ENCODE measurements at regions not wholly inside any gene's neighbourhood (a gene's known extent, or its start where the extent isn't known, plus 50 kb on each side); places are given as distances from the start of the nearest gene placed in this dataset.
"Not testable (repeated sequence)": the region's sequence is repeated elsewhere in the genome, so short reads cannot be mapped to it uniquely, and the experiment has no call there.

DNA sequence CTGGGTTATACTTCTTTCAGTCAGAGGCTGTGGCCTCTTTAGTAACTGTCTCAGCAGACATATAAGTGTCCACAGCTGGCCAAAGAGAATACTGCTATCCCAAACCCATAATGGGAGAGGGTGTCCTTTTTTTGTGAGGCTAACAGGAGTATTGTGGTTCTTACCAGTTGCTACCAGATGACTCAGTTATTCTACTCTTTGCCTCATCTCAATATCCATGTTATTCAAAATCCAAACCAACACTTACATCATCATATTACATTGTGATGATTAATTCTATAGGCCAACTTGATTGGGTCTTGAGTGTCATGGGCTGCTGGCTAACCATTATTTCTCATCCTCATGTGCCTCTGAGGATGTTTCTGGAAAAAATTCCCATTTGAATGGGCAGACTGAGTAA is 120.9 kb downstream of the TMEM168 start:
- no peak for DNase-seq (ENCODE audit: low read depth)

DNA sequence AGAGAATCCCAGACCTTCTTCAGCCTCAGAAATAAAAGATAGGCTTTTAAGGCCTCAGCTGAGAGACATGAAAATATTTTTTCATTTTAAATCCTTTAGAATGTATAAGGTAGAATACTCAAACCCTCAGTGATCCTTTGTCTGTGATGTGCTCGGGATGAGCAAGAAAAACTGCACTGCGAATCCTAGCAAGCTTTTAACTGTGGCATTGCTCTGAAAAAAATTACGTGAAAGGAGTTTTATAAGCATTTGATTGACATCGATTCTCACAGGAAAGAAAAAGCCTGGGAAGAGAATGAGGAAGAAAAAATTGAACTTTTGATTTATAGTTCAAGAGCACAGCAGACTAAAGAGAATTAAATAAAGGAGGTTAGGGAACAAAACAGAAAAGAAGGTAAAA is 120.0 kb downstream of the TMEM168 start:
- DNase-seq (ENCODE audit: low read depth), result no peak

DNA sequence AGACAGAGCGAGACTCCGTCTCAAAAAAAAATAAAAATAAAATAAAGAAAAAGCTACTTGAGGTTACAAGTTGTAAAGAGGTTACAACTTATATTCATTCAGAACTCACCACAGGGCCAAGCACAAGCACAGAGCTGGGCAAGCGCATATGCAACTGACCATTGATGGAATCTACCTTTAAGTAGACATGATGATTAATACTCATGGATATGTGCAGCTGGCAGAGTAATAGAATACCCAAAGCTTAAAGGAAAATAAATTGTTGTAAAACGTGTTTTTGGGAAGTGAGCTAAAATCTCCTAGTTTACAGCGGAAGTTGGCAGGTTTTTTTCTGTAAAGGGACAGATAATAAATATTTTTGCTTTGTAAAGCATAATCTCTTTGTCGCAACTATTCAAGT is 111.6 kb downstream of the TMEM168 start:
- DNase-seq (ENCODE audit: low read depth), result no peak

DNA sequence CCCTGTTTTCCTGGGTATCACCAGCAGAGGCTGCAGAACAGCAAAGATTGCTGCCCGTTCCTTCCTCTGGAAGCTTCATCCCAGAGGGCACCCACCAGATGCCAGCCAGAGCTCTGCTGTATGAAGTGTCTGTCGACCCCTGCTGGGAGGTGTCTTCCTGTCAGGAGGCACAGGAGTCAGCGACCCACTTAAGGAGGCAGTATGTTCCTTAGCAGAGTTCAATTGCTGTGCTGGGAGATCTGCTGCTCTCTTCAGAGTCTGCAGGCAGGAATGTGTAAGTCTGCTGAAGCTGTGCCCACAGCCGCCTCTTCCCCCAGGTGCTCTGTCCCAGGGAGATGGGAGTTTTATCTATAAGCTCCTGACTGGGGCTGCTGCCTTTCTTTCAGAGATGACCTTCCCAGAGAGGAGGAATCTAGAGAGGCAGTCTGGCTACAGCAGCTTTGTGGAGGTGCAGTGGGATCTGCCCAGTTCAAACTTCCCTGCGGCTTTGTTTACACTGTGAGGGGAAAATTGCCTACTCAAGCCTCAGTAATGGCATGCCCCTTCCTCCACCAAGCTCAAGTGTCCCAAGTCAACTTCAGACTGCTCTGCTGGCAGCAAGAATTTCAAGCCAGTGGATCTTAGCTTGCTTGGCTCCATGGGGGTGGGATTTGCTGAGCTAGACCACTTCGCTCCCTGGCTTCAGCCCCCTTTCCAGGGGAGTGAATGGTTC is 100.6 kb downstream of the TMEM168 start:
- DNase-seq (ENCODE audit: low read depth), result not testable (repeated sequence)

DNA sequence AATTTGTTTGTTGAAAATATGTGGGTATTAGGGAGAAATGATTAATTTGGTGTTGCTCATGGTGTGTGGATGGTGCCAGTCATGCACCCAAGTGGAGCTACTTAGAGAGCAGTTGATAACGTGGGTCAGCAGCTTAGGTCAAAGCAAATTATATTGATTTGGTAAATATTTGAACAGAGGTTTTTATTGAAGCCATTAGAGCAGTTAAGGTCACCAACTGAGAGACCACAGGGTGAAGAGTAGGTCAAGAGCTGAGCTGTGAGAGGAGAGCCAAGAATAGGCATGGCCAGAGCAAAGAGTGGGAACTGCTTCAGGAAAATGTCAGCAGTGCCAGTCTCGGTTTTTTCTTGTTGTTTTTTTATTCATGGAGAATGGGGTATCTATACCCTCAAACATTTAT is 97.9 kb downstream of the TMEM168 start:
- no peak for DNase-seq (ENCODE audit: low read depth)

DNA sequence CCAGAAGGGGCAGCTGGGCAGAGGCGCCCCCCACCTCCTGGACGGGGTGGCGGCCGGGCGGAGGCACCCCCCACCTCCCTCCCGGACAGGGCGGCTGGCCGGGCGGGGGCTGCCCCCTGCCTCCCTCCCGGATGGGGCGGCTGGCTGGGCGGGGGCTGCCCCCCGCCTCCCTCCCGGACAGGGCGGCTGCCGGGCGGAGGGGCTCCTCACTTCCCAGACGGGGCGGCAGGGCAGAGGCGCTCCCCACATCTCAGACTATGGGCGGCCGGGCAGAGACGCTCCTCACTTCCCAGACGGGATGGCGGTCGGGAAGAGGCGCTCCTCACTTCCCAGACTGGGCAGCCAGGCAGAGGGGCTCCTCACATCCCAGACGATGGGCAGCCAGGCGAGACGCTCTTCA is 93.0 kb downstream of the TMEM168 start:
- DNase-seq (ENCODE audit: low read depth), result not testable (repeated sequence)

DNA sequence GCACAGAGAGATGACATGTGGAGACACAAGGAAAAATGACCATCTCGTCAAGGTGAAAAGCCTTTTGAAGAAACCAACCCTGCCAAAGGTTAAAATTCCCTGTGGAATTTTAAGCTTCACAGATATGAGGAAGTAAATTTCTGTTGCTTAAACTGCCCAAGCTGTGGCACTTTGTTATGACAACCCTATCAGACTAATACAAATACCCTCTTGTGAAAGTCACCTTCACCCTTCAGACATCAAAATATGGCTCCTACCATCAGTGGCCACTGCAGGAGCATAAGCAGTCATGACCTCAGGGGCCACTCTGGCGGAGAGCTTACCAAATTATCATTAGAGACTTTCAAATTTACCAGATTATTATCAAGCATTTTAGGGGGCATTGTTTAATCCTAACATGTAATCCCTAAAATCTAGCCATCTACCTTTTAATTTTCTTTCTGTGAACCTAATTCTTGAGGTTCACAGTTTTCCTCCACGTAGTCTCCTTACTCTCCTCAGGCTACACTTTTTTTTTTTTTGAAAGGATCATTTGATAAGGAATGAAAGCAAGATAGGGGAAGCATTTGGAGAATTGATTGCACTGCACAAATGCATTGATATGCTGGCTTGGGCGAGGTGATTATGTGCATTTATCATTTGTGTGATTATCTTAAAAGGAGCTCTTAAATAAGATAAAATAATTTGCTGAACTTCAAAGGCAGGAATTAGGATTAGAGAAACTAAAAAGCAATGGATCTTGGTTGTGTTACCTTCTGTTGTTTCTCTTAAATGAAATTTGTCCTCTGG is 90.3 kb downstream of the TMEM168 start:
- no peak for DNase-seq (ENCODE audit: low read depth)

DNA sequence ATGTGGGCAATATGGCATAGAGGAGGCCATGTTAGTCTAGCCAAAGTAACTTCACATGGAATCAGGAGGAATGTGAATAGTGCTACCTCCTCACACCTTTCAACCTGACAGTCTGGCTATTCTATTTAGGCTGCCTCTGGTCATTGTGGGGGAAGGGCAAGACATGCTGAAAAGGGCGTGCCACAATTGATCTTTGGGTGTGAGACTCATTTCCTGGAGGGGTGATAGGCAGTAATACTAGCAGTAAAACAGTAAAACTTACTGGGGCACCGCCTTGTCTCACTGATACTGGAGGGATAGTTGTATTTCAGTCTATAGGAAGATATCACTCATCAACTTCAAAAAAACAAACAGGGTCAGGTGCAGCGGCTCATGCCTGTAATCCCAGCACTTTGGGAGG is 88.7 kb downstream of the TMEM168 start:
- no peak for DNase-seq (ENCODE audit: low read depth)

DNA sequence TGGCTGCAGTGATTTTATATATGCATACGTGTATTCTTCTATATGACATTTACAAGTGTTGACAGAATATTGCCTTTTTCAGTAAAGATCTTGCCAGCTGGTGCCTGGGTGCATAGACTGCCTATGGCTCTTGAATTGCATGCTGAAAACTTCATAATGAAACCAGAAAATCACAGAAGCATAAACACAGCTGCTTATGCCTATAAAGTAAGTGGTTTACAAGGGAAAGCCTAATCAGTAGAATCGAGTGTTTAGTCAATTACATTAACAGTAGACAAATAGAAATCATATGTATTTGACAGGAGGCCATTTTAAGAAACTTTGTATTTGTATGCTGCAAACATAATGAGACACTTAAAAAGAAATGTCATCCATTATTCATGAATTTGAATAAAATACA is 82.5 kb downstream of the TMEM168 start:
- no peak for DNase-seq (ENCODE audit: low read depth)

DNA sequence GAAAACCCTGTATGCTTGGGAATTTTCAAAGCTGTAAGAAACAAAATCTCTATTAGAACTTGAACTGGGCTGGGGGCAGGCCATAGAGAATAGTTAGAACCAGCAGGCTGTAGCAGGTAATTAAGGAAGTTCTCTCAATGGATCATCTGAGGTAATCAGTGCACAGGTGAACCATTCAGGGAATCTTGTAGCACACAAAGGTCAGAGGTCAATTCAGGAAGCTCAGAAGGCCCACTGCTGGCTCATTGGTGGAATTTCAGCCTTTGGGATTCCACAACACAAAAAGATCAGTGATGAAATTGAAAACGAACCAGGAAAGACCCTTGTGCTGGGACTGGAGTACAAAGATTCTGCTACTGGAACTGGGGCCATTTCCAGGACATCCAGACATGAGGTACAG is 82.0 kb downstream of the TMEM168 start:
- DNase-seq (ENCODE audit: low read depth), result no peak
